HUES48 (cell line): ENCODE measurements at regions not wholly inside any gene's neighbourhood (a gene's known extent, or its start where the extent isn't known, plus 50 kb on each side); places are given as distances from the start of the nearest gene placed in this dataset.

ENCODE experiments used
- H3K27ac ChIP-seq: one replicate; pipeline ENCODE4 v1.7.0; 2013; ENCODE audit warnings: low read depth, low read length, inconsistent platforms
- H3K27me3 ChIP-seq: 2 replicates; pipeline ENCODE4 v1.6.1; 2013; ENCODE audit warnings: mild to moderate bottlenecking, low read length; ENCODE audit not compliant: control insufficient read depth, insufficient read depth
- H3K36me3 ChIP-seq: 2 replicates; pipeline ENCODE4 v1.6.1; 2013; ENCODE audit warnings: low read length; ENCODE audit not compliant: control insufficient read depth, insufficient read depth
- H3K4me1 ChIP-seq: 2 replicates; pipeline ENCODE4 v1.6.1; 2013; ENCODE audit warnings: mild to moderate bottlenecking, low read length; ENCODE audit not compliant: control insufficient read depth, insufficient read depth
- H3K4me3 ChIP-seq: 2 replicates; pipeline ENCODE4 v1.5.1; 2013; ENCODE audit warnings: mild to moderate bottlenecking, low read depth, low read length
- H3K9ac ChIP-seq: 2 replicates; pipeline ENCODE4 v1.6.1; 2013; ENCODE audit warnings: mild to moderate bottlenecking, low read depth, low read length, moderate library complexity
- H3K9me3 ChIP-seq: 2 replicates; pipeline ENCODE4 v1.6.1; 2013; ENCODE audit warnings: low read length; ENCODE audit not compliant: control insufficient read depth, insufficient read depth

GRCh38 chr5:154107010-154107409 is 68.2 kb downstream of the MFAP3 start:
- Histone ChIP-seq H3K27ac (peak overlapping the region; percentile 87), H3K9ac (no peak overlapping the region), H3K4me1 (peaks cover 39% of the 10 kb centered on the region), H3K27me3 (no peaks in the 10 kb centered on the region), H3K36me3 (no peaks in the 10 kb centered on the region), H3K4me3 (no peak overlapping the region), H3K9me3 (no peaks in the 10 kb centered on the region)

GRCh38 chr5:154107756-154108155 is 69.0 kb downstream of the MFAP3 start:
- no peak overlapping the region for H3K4me3 ChIP-seq
- H3K4me1 ChIP-seq: peaks cover 39% of the 10 kb centered on the region
- H3K27me3 ChIP-seq: no peaks in the 10 kb centered on the region
- no peaks in the 10 kb centered on the region for H3K36me3 ChIP-seq
- H3K9ac ChIP-seq: no peak overlapping the region
- peak overlapping the region; percentile 87 for H3K27ac ChIP-seq
- H3K9me3 ChIP-seq: no peaks in the 10 kb centered on the region

GRCh38 chr5:154109416-154110106 is 70.8 kb downstream of the MFAP3 start:
- no peak overlapping the region for H3K9ac ChIP-seq
- no peaks in the 10 kb centered on the region for H3K27me3 ChIP-seq
- H3K36me3 ChIP-seq: no peaks in the 10 kb centered on the region
- H3K4me3 ChIP-seq: no peak overlapping the region
- H3K27ac ChIP-seq: peak overlapping the region; percentile 46
- no peaks in the 10 kb centered on the region for H3K9me3 ChIP-seq
- peaks cover 39% of the 10 kb centered on the region for H3K4me1 ChIP-seq

DNA sequence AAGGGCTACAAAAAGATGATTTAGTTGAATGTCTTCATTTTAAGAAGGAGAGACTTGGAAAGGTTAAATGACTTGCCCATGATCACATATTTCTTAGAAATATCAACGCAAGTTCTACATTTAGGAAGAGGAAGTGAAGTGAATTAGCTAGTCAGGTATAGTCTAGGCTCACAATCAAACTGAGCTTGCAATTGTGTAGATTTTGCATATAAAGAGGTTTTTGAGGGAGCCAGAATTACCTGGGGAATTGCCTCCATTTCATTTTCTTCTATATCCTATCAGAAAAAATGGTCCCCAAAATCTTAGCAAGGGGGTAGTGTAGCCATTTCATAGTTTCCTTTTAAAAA is 71.3 kb downstream of the MFAP3 start:
- Histone ChIP-seq H3K4me1 (peaks cover 39% of the 10 kb centered on the region), H3K4me3 (no peak overlapping the region), H3K36me3 (no peaks in the 10 kb centered on the region), H3K9me3 (no peaks in the 10 kb centered on the region), H3K27ac (peak overlapping the region; percentile 46), H3K27me3 (no peaks in the 10 kb centered on the region), H3K9ac (no peak overlapping the region)

DNA sequence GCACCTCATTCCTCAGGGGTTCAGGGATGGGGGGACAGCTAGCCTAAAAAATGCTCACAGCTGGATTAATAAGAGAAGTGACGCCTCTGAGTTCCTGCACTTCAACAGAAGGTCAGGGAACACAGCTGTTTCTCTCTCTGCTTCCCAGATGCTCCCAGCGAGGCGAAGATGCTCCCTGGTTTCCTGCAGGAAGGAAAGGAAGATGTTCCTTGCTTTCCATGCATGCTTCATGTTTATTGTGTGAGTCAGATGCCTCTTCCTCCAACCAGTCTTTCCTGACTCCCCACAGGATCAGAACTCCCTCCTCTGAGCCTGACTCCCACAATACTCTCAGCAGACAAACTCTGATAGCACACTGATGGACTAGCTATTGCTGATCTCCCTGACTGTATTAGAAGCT is 71.9 kb downstream of the MFAP3 start:
- Histone ChIP-seq H3K4me1 (peaks cover 39% of the 10 kb centered on the region), H3K27me3 (no peaks in the 10 kb centered on the region), H3K9me3 (no peaks in the 10 kb centered on the region), H3K36me3 (no peaks in the 10 kb centered on the region), H3K4me3 (no peak overlapping the region), H3K27ac (peak overlapping the region; percentile 46), H3K9ac (no peak overlapping the region)

- Histone ChIP-seq H3K36me3 (no peaks in the 10 kb centered on the region), H3K4me3 (no peak overlapping the region), H3K9ac (no peak overlapping the region), H3K27me3 (no peaks in the 10 kb centered on the region), H3K9me3 (no peaks in the 10 kb centered on the region), H3K27ac (no peak overlapping the region), H3K4me1 (peaks cover 39% of the 10 kb centered on the region)
These were observed 72.4 kb downstream of the MFAP3 start for GRCh38 chr5:154111214-154111613.

DNA sequence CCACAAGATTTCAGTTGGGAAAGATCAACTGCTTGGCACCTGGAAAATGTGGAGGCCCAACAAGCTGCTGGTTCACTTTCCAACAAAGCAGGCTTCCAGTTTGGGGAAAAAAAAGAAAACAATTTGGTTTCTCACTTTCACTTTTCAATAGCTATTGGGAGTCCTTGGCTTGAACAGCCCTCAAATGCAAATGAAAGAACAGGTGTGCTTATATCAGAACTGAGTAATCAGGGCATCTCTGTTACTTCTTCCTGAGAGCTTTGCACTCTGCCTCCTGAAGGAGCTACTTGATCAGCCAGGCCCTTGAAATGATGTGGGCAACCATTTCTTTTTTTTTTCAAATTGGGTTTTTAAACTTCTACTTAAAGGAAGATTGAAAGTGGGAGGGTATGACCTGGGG is 73.5 kb downstream of the MFAP3 start:
- no peak overlapping the region for H3K27ac ChIP-seq
- peaks cover 39% of the 10 kb centered on the region for H3K4me1 ChIP-seq
- H3K9me3 ChIP-seq: no peaks in the 10 kb centered on the region
- no peaks in the 10 kb centered on the region for H3K36me3 ChIP-seq
- H3K9ac ChIP-seq: no peak overlapping the region
- no peak overlapping the region for H3K4me3 ChIP-seq
- H3K27me3 ChIP-seq: no peaks in the 10 kb centered on the region

DNA sequence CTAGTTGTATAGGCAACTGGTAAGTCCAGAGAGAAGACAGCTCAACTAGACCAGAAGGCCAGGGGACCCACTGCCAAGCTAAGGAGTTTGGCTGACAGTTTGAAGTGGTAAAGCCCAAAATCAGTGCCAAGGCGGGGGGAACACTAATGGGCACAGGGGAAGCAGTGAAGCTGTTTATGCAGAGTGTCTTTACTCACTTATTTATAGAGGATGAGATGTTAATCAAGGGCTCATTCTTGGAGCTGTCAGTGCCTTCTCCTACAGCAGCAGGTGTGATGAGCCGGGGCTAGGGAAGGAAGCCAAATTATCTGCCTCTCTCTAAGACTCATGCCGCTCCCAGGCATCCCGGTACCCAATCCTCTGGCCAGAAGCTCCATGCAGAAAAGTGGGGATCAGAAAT is 75.2 kb upstream of the GALNT10 start:
- no peak overlapping the region for H3K9ac ChIP-seq
- H3K27me3 ChIP-seq: no peaks in the 10 kb centered on the region
- H3K4me3 ChIP-seq: no peak overlapping the region
- H3K27ac ChIP-seq: no peak overlapping the region
- H3K36me3 ChIP-seq: no peaks in the 10 kb centered on the region
- H3K9me3 ChIP-seq: no peaks in the 10 kb centered on the region
- peaks cover 13% of the 10 kb centered on the region for H3K4me1 ChIP-seq

- Histone ChIP-seq H3K9me3 (no peaks in the 10 kb centered on the region), H3K27ac (no peak overlapping the region), H3K27me3 (no peaks in the 10 kb centered on the region), H3K4me3 (no peak overlapping the region), H3K36me3 (no peaks in the 10 kb centered on the region), H3K4me1 (0 out of 2 replicates have a peak, but pooled peaks cover 6% of the 10 kb centered on the region), H3K9ac (no peak overlapping the region)
These were observed 73.5 kb upstream of the GALNT10 start for GRCh38 chr5:154117050-154117449.

DNA sequence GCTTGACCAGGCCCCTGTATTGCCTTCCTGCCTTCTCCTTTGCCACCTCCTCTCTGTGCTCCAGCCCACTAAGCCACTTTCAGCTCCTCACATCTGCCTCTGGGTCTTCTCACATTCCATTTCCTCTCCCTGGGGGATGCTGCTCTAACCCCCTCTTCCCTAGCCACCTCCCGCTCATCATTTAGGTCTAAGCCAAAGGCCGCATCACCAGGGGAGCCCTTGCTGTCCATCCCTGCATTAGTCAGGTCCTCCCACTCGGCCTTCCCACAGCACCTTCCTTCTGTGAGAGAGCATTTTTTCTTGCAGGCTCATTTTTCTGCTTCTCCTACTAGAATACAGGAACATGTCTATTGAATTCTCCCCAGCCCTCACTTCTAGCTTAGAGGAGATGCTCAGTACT is 72.6 kb upstream of the GALNT10 start:
- Histone ChIP-seq H3K4me3 (no peak overlapping the region), H3K27me3 (no peaks in the 10 kb centered on the region), H3K4me1 (0 out of 2 replicates have a peak, but pooled peaks cover 6% of the 10 kb centered on the region), H3K9ac (no peak overlapping the region), H3K9me3 (no peaks in the 10 kb centered on the region), H3K27ac (no peak overlapping the region), H3K36me3 (no peaks in the 10 kb centered on the region)

DNA sequence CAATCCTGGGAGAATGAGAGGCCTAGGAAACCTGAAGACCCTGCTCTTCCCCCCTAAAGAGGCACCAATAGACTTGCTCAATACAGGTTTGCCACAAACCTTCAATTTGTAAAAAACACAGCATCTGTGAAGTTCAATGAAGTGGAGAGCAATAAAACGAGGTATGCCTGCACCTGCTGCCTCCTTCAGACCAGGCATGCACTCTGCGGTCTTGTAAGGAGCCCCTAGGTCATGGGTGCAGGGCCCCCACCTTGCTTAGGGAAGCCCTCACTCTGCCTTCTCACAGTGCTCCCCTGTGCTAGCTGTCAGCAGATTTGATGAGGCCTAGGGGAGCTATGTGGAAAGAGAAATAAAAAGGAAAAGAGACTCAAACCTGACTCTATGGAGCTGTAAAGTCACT is 72.1 kb upstream of the GALNT10 start:
- no peak overlapping the region for H3K9ac ChIP-seq
- H3K27me3 ChIP-seq: no peaks in the 10 kb centered on the region
- H3K4me1 ChIP-seq: 0 out of 2 replicates have a peak, but pooled peaks cover 6% of the 10 kb centered on the region
- no peaks in the 10 kb centered on the region for H3K36me3 ChIP-seq
- H3K27ac ChIP-seq: no peak overlapping the region
- no peaks in the 10 kb centered on the region for H3K9me3 ChIP-seq
- H3K4me3 ChIP-seq: no peak overlapping the region
